Parathyroid adenoma (tissue), 2 donors: ENCODE measurements at regions not wholly inside any gene's neighbourhood (a gene's known extent, or its start where the extent isn't known, plus 50 kb on each side); places are given as distances from the start of the nearest gene placed in this dataset.
"Not testable (repeated sequence)": the region's sequence is repeated elsewhere in the genome, so short reads cannot be mapped to it uniquely, and the experiment has no call there.

ENCODE experiments used
- H2AFZ ChIP-seq: fragments of 300-600 bp; sonication (generic); one replicate; pipeline ENCODE4 v1.7.0; 2017; ENCODE audit warnings: antibody characterized with exemption, mild to moderate bottlenecking
- H3K27ac ChIP-seq: fragments of 300-600 bp; sonication (generic); one replicate; pipeline ENCODE4 v1.7.0; 2017
- H3K27me3 ChIP-seq: fragments of 300-600 bp; sonication (generic); one replicate; pipeline ENCODE4 v1.7.0; 2017; ENCODE audit warnings: low read length; ENCODE audit not compliant: control insufficient read depth, insufficient read depth
- H3K36me3 ChIP-seq: fragments of 300-600 bp; sonication (generic); one replicate; pipeline ENCODE4 v1.7.0; 2017; ENCODE audit warnings: low read length; ENCODE audit not compliant: control insufficient read depth, insufficient read depth
- H3K4me1 ChIP-seq: fragments of 300-600 bp; sonication (generic); one replicate; pipeline ENCODE4 v1.7.0; 2017; ENCODE audit warnings: control low read depth
- H3K4me2 ChIP-seq: fragments of 300-600 bp; sonication (generic); one replicate; pipeline ENCODE4 v1.7.0; 2017; ENCODE audit warnings: low read length
- H3K4me3 ChIP-seq: fragments of 300-600 bp; sonication (generic); one replicate; pipeline ENCODE4 v1.7.0; 2017; ENCODE audit warnings: low read depth, low read length
- H3K79me2 ChIP-seq: fragments of 300-600 bp; sonication (generic); one replicate; pipeline ENCODE4 v1.7.0; 2017; ENCODE audit warnings: control low read depth
- H3K9ac ChIP-seq: fragments of 300-600 bp; sonication (generic); one replicate; pipeline ENCODE4 v1.7.0; 2017; ENCODE audit warnings: mild to moderate bottlenecking
- H3K9me3 ChIP-seq: fragments of 300-600 bp; sonication (generic); one replicate; pipeline ENCODE4 v1.7.0; 2017; ENCODE audit warnings: low read length; ENCODE audit not compliant: control insufficient read depth
- TF ChIP-seq, protein P1 (sequence below): fragments of 300-600 bp; sonication (generic); IDR thresholded peaks from one replicate; pipeline ENCODE4 v1.7.0; 2017; ENCODE audit warnings: antibody characterized with exemption, mild to moderate bottlenecking
- donor health status: primary hyperparathyroidism.

DNA sequence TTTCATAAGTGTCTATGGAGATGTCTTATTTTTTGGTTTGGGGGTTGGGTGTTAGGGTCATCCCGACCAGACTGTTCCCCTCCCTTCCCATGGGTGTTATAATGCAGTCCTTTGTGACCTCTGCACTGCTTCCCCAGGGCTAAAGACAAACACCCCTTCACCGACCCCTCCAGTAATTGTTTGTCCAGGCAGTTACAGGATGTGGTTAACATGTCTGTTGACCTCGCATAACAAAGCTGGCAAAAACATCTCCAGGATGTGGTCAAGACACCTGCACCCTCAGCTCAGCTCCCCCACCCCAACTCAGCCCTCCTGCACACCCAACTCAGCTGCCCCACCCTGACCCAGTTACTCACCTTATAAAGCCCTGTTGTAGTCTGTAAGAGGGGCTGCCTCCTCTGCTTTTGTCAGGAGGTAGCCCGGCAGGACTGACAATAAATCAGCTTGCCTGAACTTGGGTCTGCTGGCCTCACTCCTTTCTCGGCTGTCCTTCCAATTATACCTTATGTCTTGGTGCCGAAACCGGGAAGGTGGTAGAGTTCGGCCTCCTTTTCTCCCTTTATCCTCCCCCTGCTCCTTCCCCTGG, 102.2 kb downstream of the ZNF92 start:
- Histone ChIP-seq H3K4me1 (no peaks in the 10 kb centered on the region), H3K27me3 (no peaks in the 10 kb centered on the region), H3K36me3 (no peaks in the 10 kb centered on the region), H3K4me2 (no peak overlapping the region), H3K4me3 (no peak overlapping the region), H3K27ac (no peak overlapping the region), H3K9ac (no peak overlapping the region), H3K9me3 (no peaks in the 10 kb centered on the region), H3K79me2 (no peaks in the 10 kb centered on the region), H2AFZ (no peak overlapping the region)
- TF ChIP-seq, protein P1, sequence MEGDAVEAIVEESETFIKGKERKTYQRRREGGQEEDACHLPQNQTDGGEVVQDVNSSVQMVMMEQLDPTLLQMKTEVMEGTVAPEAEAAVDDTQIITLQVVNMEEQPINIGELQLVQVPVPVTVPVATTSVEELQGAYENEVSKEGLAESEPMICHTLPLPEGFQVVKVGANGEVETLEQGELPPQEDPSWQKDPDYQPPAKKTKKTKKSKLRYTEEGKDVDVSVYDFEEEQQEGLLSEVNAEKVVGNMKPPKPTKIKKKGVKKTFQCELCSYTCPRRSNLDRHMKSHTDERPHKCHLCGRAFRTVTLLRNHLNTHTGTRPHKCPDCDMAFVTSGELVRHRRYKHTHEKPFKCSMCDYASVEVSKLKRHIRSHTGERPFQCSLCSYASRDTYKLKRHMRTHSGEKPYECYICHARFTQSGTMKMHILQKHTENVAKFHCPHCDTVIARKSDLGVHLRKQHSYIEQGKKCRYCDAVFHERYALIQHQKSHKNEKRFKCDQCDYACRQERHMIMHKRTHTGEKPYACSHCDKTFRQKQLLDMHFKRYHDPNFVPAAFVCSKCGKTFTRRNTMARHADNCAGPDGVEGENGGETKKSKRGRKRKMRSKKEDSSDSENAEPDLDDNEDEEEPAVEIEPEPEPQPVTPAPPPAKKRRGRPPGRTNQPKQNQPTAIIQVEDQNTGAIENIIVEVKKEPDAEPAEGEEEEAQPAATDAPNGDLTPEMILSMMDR = no peak

DNA sequence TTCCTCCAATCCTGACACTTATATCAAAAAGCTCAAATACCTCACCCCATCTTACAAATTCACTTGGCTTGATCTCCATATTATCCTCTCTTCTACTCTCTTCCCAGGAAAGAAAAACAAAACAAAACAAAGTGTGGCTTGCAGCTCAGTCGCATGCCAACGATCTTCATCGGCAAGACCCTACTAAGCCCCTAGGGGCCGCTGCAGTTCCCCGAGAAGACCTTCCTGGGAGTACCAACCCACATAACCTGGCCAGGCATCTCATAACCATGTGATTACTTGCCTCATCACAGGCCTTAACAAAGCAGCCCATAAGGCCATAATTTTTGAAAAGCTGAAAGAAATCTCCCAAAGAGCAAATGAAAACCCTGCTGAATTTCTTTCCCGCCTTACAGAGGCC, 103.7 kb downstream of the ZNF92 start:
- Histone ChIP-seq H3K79me2 (no peaks in the 10 kb centered on the region), H3K36me3 (no peaks in the 10 kb centered on the region), H2AFZ (no peak overlapping the region), H3K4me1 (no peaks in the 10 kb centered on the region), H3K27me3 (no peaks in the 10 kb centered on the region), H3K4me2 (no peak overlapping the region), H3K9me3 (no peaks in the 10 kb centered on the region), H3K4me3 (no peak overlapping the region), H3K27ac (no peak overlapping the region), H3K9ac (no peak overlapping the region)
- TF ChIP-seq, protein P1 = no peak

DNA sequence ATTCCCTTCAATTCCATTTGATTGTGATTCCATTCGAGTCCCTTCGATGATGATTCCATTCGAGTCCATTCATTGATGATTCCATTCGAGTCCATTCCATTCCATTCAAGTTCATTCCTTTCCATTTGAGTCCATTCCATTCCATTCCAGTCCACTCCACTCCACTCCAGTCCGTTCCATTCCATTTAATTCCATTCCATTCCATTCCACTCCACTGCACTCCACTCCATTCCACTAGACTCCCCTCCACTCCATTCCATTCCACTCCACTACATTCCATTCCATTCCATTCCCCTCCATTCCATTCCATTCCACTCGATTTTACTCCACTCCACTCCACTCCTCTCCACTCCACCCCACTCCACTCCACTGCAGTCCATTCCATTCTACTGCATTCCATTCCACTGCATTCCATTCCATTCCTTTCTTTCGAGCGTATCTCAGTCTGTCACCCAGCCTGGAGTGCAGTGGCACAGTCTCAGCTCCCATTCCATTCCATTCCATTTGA, 115.7 kb downstream of the ZNF92 start:
- Histone ChIP-seq H3K9ac (no peak overlapping the region), H3K4me2 (no peak overlapping the region), H3K27ac (no peak overlapping the region), H3K79me2 (no peaks in the 10 kb centered on the region), H3K27me3 (no peaks in the 10 kb centered on the region), H3K9me3 (no peaks in the 10 kb centered on the region), H3K36me3 (no peaks in the 10 kb centered on the region), H3K4me3 (no peak overlapping the region), H3K4me1 (no peaks in the 10 kb centered on the region), H2AFZ (no peak overlapping the region)
- TF ChIP-seq, protein P1 = no peak

DNA sequence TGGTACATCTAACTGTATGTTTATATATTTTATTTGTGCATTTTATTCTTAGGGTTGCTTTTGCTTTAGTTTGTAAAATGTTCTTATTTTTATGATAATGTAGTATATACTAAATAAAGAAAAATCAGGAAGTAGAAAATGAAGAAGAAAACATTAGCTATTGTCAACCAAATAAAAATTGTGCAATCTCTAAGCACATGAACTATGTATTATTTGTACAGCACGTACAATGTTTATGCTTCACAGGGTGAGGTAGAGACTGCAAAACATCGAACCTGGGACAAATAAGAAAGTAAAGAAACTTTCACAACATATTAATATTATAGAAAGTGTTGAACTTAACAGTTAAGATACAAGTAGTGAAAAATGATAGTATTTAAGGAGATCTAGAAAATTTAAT, 123.0 kb downstream of the ZNF92 start:
- H3K9ac ChIP-seq, H3K27me3 ChIP-seq, H2AFZ ChIP-seq, H3K9me3 ChIP-seq, H3K79me2 ChIP-seq, H3K36me3 ChIP-seq, H3K4me2 ChIP-seq, H3K4me1 ChIP-seq, H3K4me3 ChIP-seq, H3K27ac ChIP-seq: not testable (repeated sequence)

DNA sequence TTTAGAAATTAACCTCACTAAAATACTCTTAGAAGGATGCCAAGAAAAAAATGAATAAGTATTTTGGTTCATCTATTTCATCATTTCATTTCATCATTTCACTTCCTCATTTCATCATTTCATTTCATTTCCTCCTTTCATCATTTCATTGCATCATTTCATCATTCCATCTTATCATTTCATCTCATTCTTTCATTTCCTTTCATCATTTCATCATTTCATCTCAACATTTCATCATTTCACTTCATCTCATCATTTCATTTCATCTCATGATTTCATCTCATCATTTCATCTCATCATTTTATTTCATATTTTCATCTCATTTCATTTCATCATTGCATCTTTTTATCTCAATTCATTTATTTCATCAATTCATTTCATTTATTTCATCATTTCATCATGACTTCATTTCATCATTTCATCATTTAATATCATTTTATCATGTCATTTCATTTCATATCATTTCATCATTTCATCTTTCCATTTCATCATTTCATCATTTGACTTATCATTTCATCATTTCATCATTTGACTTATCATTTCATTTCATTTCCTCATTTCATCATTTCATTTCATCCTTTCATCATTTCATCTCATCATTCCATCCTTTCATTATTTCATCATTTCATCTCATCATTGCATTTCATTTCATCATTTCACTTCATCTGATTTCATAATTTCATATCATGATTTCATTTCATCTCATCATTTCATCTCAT, 129.9 kb downstream of the ZNF92 start:
- no peak overlapping the region for H2AFZ ChIP-seq
- no peaks in the 10 kb centered on the region for H3K79me2 ChIP-seq

DNA sequence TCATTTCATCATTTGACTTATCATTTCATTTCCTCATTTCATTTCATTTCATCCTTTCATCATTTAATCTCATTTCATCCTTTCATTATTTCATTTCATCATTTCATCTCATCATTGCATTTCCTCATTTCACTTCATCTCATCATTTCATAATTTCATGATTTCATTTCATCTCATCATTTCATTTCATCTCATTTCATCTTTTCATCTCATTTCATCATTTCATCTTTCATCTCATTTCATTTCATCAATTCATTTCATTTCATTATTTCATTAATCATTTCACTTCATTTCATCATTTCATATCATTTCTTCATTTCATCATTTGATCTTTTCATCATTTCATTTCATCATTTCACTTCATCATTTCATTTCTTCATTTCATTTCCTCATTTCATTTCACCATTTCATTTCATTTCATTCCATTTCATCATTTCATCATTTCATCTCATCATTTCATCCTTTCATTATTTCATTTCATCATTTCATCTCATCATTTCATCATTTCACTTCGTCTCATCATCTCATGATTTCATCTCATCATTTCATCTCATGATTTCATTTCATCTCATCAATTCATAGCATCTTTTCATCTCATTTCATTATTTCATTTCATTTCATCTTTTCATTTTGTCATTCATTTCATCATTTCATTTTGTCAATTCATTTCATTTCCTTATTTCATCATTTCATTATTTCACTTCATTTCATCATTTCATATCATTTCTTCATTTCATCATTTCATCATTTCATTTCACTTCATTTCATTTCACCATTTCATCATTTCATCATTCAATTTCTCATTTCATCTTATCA, 131.1 kb downstream of the ZNF92 start:
- not testable (repeated sequence) for H3K36me3 ChIP-seq, H3K79me2 ChIP-seq, H3K4me3 ChIP-seq

More for the DNA sequence above, 129.9 kb downstream of the ZNF92 start:
- H3K27me3 ChIP-seq = no peaks in the 10 kb centered on the region
- no peaks in the 10 kb centered on the region for H3K9me3 ChIP-seq
- H3K36me3 ChIP-seq = no peaks in the 10 kb centered on the region
- H3K9ac ChIP-seq = no peak overlapping the region
- H3K4me3 ChIP-seq = no peak overlapping the region
- H3K27ac ChIP-seq = no peak overlapping the region
- TF ChIP-seq, protein P1 = no peak
- H3K4me1 ChIP-seq = no peaks in the 10 kb centered on the region
- no peak overlapping the region for H3K4me2 ChIP-seq

DNA sequence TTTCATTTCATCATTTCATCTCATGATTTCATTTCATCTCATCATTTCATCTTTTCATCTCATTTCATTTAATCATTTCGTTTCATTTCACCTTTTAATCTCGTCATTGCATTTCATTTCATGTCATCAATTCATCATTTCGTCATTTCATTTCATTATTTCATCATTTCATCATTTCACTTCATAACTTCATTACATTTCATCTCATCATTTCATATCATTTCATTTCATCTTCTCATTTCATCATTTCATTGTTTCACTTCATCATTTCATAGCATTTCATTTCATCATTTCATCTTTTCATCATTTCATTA, 131.6 kb downstream of the ZNF92 start:
- not testable (repeated sequence) for H3K27me3 ChIP-seq, H3K79me2 ChIP-seq, H2AFZ ChIP-seq, H3K4me3 ChIP-seq, H3K4me1 ChIP-seq, H3K27ac ChIP-seq, H3K36me3 ChIP-seq, H3K9ac ChIP-seq, H3K4me2 ChIP-seq, H3K9me3 ChIP-seq

More for the DNA sequence above, 131.1 kb downstream of the ZNF92 start:
- H3K27me3 ChIP-seq, H2AFZ ChIP-seq, H3K9ac ChIP-seq, H3K9me3 ChIP-seq, H3K4me2 ChIP-seq, H3K27ac ChIP-seq, H3K4me1 ChIP-seq: not testable (repeated sequence)
